ENCODE measurements at regions not wholly inside any gene's neighbourhood (a gene's known extent, or its start where the extent isn't known, plus 50 kb on each side); places are given as distances from the start of the nearest gene placed in this dataset.

DNA sequence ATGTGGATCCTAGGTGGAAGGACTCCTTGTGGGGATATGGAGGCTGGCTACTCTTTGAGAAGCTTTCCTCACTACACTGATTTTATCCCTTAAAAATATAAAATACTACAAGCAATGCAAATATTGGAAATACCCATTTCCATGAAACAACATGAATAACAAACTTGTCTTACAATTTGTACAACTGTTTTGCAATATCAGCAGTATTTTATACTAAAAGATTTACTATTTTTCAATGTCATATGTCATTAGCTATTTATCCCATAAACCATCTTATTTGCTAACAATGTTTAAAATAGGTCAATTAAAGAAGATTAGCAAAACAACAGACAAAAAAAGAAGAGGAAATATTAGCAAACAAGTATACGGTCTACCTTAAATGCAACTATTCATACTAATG is 1674.1 kb downstream of the PCDH7 start:
- TF ChIP-seq, protein P1, sequence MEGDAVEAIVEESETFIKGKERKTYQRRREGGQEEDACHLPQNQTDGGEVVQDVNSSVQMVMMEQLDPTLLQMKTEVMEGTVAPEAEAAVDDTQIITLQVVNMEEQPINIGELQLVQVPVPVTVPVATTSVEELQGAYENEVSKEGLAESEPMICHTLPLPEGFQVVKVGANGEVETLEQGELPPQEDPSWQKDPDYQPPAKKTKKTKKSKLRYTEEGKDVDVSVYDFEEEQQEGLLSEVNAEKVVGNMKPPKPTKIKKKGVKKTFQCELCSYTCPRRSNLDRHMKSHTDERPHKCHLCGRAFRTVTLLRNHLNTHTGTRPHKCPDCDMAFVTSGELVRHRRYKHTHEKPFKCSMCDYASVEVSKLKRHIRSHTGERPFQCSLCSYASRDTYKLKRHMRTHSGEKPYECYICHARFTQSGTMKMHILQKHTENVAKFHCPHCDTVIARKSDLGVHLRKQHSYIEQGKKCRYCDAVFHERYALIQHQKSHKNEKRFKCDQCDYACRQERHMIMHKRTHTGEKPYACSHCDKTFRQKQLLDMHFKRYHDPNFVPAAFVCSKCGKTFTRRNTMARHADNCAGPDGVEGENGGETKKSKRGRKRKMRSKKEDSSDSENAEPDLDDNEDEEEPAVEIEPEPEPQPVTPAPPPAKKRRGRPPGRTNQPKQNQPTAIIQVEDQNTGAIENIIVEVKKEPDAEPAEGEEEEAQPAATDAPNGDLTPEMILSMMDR (IDR thresholded peaks at IDR 0.05): no peak
- Histone ChIP-seq H3K27ac (no peak overlapping the region), H3K4me3 (no peak overlapping the region)
- DNase-seq (ENCODE audit: low spot score): no peak

GRCh38 chr4:32396507-32397070 is 1676.4 kb downstream of the PCDH7 start:
- Histone ChIP-seq H3K27ac (no peak overlapping the region), H3K4me3 (no peak overlapping the region)
- DNase-seq (ENCODE audit: low spot score): no peak
- TF ChIP-seq, protein P1 (IDR thresholded peaks at IDR 0.05): no peak

- TF ChIP-seq, protein P1 (IDR thresholded peaks at IDR 0.05): no peak
- Histone ChIP-seq H3K27ac (no peak overlapping the region), H3K4me3 (no peak overlapping the region)
- no peak for DNase-seq (ENCODE audit: low spot score)
Measured at GRCh38 chr4:32400870-32401269, 1680.7 kb downstream of the PCDH7 start.

DNA sequence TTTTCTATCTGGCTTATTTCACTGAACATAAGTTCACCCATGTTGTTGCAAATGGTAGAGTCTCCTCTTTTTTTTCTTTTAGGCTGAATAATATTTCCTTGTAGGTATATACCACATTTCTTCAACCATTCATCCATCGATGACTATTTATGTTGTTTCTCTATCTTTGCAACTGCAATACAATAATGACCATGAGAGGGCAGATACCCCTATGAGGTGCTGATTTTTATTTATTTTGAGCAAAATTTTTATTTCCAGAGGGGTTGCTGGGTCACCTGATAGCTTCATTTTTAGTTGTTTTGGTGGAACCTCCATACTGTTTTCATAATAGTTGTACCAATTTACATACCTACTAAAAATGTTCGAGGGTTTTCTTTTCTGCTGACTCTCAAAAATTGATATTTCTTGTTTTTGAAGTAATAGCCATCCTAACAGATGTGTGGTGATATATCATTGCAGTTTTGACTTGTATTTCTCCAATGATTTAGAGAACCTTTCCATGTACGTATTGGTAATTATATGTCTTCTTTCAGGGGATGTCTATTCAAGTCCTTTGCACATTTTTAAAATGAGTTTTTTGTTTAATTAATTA is 1697.0 kb downstream of the PCDH7 start:
- Histone ChIP-seq H3K27ac (no peak overlapping the region), H3K4me3 (no peak overlapping the region)
- DNase-seq (ENCODE audit: low spot score): no peak
- TF ChIP-seq, protein P1 (IDR thresholded peaks at IDR 0.05): no peak

DNA sequence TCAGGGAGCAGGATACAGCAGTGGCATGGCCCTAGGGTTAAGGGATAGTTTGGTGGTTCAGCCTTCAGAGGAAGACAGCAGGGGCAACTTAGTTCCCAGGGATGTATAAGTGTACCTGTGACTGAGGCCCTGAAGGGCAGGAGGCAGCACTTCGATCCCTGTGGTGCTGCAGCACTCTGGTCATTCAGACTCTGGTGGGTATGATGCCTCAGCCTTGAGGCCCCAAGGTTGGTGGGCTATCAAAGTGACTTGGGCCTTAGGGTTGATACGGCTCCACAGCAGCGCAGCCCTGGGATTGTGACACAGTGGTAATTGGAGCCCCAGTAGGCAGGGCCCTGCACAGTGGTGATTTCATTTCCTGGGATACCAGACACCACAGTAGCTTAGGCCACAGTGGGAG is 1703.1 kb downstream of the PCDH7 start:
- TF ChIP-seq, protein P1 (IDR thresholded peaks at IDR 0.05): no peak
- no peak overlapping the region for H3K4me3 ChIP-seq
- H3K27ac ChIP-seq: no peak overlapping the region
- no peak for DNase-seq (ENCODE audit: low spot score)

DNA sequence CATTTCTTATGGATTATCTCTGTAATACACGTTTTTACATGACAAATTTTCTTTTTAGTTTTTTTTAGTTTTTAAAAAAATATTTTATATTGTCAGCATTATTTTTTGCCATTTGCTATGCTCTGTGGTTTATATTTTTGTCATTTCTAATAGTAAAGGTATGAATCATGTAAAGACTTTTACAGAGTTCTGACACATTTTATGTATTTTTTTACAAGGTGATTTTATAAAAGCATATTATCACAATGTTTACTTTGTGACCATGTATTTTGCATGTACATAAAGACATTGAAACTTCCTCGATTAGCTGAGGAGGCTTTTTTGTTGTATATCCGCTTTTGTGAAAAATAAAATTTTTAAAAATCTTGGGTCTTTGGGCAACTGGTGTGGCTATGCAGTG is 1705.1 kb downstream of the PCDH7 start:
- TF ChIP-seq, protein P1 (IDR thresholded peaks at IDR 0.05): no peak
- no peak overlapping the region for H3K4me3 ChIP-seq
- DNase-seq (ENCODE audit: low spot score): no peak
- H3K27ac ChIP-seq: no peak overlapping the region

GRCh38 chr4:32427566-32427965 is 1707.4 kb downstream of the PCDH7 start:
- DNase-seq (ENCODE audit: low spot score): no peak
- Histone ChIP-seq H3K27ac (no peak overlapping the region), H3K4me3 (no peak overlapping the region)
- TF ChIP-seq, protein P1 (IDR thresholded peaks at IDR 0.05): no peak
